DOHH2 (cell line): ENCODE measurements at regions not wholly inside any gene's neighbourhood (a gene's known extent, or its start where the extent isn't known, plus 50 kb on each side); places are given as distances from the start of the nearest gene placed in this dataset.
"Not testable (repeated sequence)": the region's sequence is repeated elsewhere in the genome, so short reads cannot be mapped to it uniquely, and the experiment has no call there.

Source experiments
- H3F3A ChIP-seq: fragments of 200-600 bp; sonication (generic), shearing (Covaris generic); 2 replicates; pipeline ENCODE4 v1.6.0; 2016; ENCODE audit warnings: antibody characterized with exemption, mild to moderate bottlenecking; ENCODE audit not compliant: control insufficient read depth, insufficient read depth
- H3K27ac ChIP-seq: fragments of 200-600 bp; sonication (generic); 2 replicates; pipeline ENCODE4 v1.5.1; 2014; ENCODE audit warnings: low read depth, mild to moderate bottlenecking, low read length, moderate library complexity
- H3K27me3 ChIP-seq: fragments of 200-600 bp; sonication (generic); 2 replicates; pipeline ENCODE4 v1.6.1; 2014; ENCODE audit warnings: mild to moderate bottlenecking, low read length, mixed read lengths; ENCODE audit not compliant: control insufficient read depth
- H3K36me3 ChIP-seq: fragments of 200-600 bp; sonication (generic); 2 replicates; pipeline ENCODE4 v1.6.1; 2014; ENCODE audit warnings: mild to moderate bottlenecking, low read length, moderate library complexity, mixed read lengths; ENCODE audit not compliant: control insufficient read depth
- H3K4me1 ChIP-seq: fragments of 200-600 bp; sonication (generic); 2 replicates; pipeline ENCODE4 v1.6.1; 2014; ENCODE audit warnings: mild to moderate bottlenecking, low read length, mixed read lengths; ENCODE audit not compliant: control insufficient read depth
- H3K4me2 ChIP-seq: fragments of 200-600 bp; sonication (generic); 2 replicates; pipeline ENCODE4 v1.6.0; 2014; ENCODE audit warnings: mild to moderate bottlenecking, low read length, moderate library complexity
- H3K4me3 ChIP-seq: fragments of 200-600 bp; sonication (generic); 2 replicates; pipeline ENCODE4 v1.5.1; 2014; ENCODE audit warnings: mild to moderate bottlenecking, low read length, mixed read lengths
- H3K79me2 ChIP-seq: fragments of 200-600 bp; sonication (generic); 2 replicates; pipeline ENCODE4 v1.6.1; 2014; ENCODE audit warnings: mild to moderate bottlenecking, low read length, mixed read lengths; ENCODE audit not compliant: control insufficient read depth
- H3K9me2 ChIP-seq: fragments of 200-600 bp; sonication (generic); replicated peaks from 2 replicates; pipeline ENCODE4 v1.6.1; 2014; ENCODE audit warnings: mild to moderate bottlenecking, low read length, mixed read lengths; ENCODE audit not compliant: control insufficient read depth
- H3K9me3 ChIP-seq: fragments of 200-600 bp; sonication (generic); 2 replicates; pipeline ENCODE4 v1.6.1; 2014; ENCODE audit warnings: antibody characterized with exemption, low read length, mixed read lengths; ENCODE audit not compliant: control insufficient read depth, insufficient read depth
- H4K20me1 ChIP-seq: fragments of 200-600 bp; sonication (generic); 2 replicates; pipeline ENCODE4 v1.6.0; 2014; ENCODE audit warnings: low read depth, mild to moderate bottlenecking, antibody characterized with exemption, low read length, moderate library complexity; ENCODE audit not compliant: control insufficient read depth, insufficient read depth
- EZH2phosphoT487 ChIP-seq: fragments of 200-600 bp; sonication (generic); IDR thresholded peaks from 2 replicates; pipeline ENCODE4 v1.6.1; 2017; ENCODE audit warnings: borderline replicate concordance, mild to moderate bottlenecking, antibody characterized with exemption, low read length, moderate library complexity, mixed read lengths
- TF ChIP-seq, protein P1 (sequence below): fragments of 200-600 bp; sonication (generic); IDR thresholded peaks from one replicate; pipeline ENCODE4 v1.5.1; 2014; ENCODE audit warnings: antibody characterized with exemption, mild to moderate bottlenecking, low read depth, low read length; ENCODE audit not compliant: poor library complexity, severe bottlenecking

DNA sequence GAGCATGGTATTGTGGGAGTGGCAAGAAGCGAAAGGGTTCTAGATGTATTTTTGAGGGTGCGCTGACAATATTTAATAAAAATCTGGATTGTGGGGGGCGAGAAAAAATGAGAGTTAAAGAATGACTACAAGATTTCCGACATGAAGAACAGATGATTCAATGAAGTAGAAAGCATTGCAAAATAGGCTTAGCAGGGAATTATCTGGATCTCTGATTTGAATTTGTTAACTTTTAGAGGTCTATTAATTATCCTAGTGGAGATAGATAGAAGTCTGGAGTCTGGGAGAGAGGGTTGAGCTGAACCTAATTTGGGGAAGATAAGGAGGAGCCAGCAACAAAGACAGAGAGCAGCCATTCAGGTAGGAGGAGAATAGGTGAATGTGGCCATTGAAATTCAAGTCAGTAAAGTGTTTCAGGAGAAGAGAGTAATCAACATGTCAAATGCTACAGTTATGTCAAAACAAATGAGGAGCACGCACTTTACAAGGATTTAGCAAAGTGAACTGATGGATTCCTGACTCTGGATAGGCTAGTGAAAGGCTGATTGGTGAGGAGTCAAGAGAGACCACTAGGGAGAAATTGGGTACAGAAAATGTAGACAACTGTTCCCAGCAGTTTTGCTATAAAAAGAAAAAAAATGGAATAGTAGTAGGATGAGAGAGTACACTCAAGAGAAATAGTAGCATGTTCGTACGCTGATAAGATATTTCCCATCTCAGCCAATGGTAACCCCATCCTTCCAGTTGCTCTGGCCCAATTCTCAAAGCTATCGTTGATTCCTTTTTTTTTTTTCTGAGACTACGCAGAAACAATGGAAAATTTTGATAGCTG, 393.2 kb upstream of the CXADR start:
- no peak overlapping the region for H3K4me3 ChIP-seq
- H4K20me1 ChIP-seq: no peaks in the 10 kb centered on the region
- H3F3A ChIP-seq: no peaks in the 10 kb centered on the region
- H3K4me2 ChIP-seq: no peak overlapping the region
- H3K9me2 ChIP-seq: no peaks in the 10 kb centered on the region
- H3K4me1 ChIP-seq: no peaks in the 10 kb centered on the region
- no peaks in the 10 kb centered on the region; the same call in 1 of the 2 replicates for H3K9me3 ChIP-seq
- no peaks in the 10 kb centered on the region for H3K36me3 ChIP-seq
- TF ChIP-seq, protein P1, sequence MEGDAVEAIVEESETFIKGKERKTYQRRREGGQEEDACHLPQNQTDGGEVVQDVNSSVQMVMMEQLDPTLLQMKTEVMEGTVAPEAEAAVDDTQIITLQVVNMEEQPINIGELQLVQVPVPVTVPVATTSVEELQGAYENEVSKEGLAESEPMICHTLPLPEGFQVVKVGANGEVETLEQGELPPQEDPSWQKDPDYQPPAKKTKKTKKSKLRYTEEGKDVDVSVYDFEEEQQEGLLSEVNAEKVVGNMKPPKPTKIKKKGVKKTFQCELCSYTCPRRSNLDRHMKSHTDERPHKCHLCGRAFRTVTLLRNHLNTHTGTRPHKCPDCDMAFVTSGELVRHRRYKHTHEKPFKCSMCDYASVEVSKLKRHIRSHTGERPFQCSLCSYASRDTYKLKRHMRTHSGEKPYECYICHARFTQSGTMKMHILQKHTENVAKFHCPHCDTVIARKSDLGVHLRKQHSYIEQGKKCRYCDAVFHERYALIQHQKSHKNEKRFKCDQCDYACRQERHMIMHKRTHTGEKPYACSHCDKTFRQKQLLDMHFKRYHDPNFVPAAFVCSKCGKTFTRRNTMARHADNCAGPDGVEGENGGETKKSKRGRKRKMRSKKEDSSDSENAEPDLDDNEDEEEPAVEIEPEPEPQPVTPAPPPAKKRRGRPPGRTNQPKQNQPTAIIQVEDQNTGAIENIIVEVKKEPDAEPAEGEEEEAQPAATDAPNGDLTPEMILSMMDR: no peak
- TF ChIP-seq EZH2phosphoT487: no peak
- H3K79me2 ChIP-seq: no peaks in the 10 kb centered on the region
- no peak overlapping the region for H3K27ac ChIP-seq
- no peaks in the 10 kb centered on the region for H3K27me3 ChIP-seq

DNA sequence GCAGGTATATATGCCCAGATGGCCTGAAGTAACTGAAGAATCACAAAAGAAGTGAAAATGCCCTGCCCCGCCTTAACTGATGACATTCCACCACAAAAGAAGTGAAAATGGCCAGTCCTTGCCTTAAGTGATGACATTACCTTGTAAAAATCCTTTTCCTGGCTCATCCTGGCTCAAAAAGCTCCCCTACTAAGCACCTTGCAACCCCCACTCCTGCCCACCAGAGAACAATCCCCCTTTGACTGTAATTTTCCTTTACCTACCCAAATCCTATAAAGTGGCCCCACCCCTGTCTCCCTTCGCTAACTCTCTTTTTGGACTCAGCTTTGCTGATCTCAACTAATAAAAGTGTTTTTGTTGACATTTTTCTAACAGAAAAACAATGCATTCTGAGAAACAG, 385.4 kb upstream of the CXADR start:
- H3F3A ChIP-seq, H3K4me2 ChIP-seq, H3K36me3 ChIP-seq, H3K27me3 ChIP-seq, H3K9me3 ChIP-seq, H3K27ac ChIP-seq, H3K79me2 ChIP-seq, H3K4me1 ChIP-seq, H3K9me2 ChIP-seq, H3K4me3 ChIP-seq, H4K20me1 ChIP-seq: not testable (repeated sequence)

- H4K20me1 ChIP-seq: no peaks in the 10 kb centered on the region
- H3K4me2 ChIP-seq: no peak overlapping the region
- H3F3A ChIP-seq: no peaks in the 10 kb centered on the region
- H3K9me2 ChIP-seq: no peaks in the 10 kb centered on the region
- H3K79me2 ChIP-seq: no peaks in the 10 kb centered on the region
- peaks cover 14% of the 10 kb centered on the region; the same call in 1 of the 2 replicates for H3K9me3 ChIP-seq
- no peak overlapping the region for H3K27ac ChIP-seq
- H3K36me3 ChIP-seq: no peaks in the 10 kb centered on the region
- TF ChIP-seq, protein P1: no peak
- no peak for TF ChIP-seq EZH2phosphoT487
- no peaks in the 10 kb centered on the region for H3K27me3 ChIP-seq
- H3K4me3 ChIP-seq: no peak overlapping the region
- H3K4me1 ChIP-seq: no peaks in the 10 kb centered on the region
Measured at GRCh38 chr21:17128132-17128531, 384.7 kb upstream of the CXADR start.

- not testable (repeated sequence) for H3K4me1 ChIP-seq, H3F3A ChIP-seq, H3K27ac ChIP-seq, H3K27me3 ChIP-seq, H4K20me1 ChIP-seq, H3K4me2 ChIP-seq, H3K4me3 ChIP-seq, H3K9me2 ChIP-seq, H3K79me2 ChIP-seq, H3K9me3 ChIP-seq, H3K36me3 ChIP-seq
Measured at GRCh38 chr21:17139159-17139558, 373.7 kb upstream of the CXADR start.
